A549 (cell line): ENCODE measurements at regions not wholly inside any gene's neighbourhood (a gene's known extent, or its start where the extent isn't known, plus 50 kb on each side); places are given as distances from the start of the nearest gene placed in this dataset.

Experiments
- ATAC-seq, 2 experiments: fragments of 200-7000 bp in 1 of 2; fragments of >200 bp in 1 of 2; cut with Nextera tagmentation in 1 of 2; cut with Tn5 transposase in 1 of 2; 3 replicates each; pipeline versions ENCODE4 v1.8.0 to v1.9.1; 2018 to 2020; ENCODE audit warnings: mild to moderate bottlenecking in 1 of 2, moderate library complexity in 1 of 2
- CTCF ChIA-PET: fragments of 300-600 bp; sonication (Branson Sonifier 250); formaldehyde crosslinking; extraction: SDS; loops from one replicate; lab custom pipeline; 2021; ENCODE audit warnings: antibody characterized with exemption, inconsistent platforms; lab: Yijun Ruan, JAX
- POLR2A ChIA-PET: fragments of 350-600 bp; formaldehyde crosslinking; extraction: SDS; loops from one replicate; lab custom pipeline; 2021; ENCODE audit warnings: antibody characterized with exemption, inconsistent platforms; lab: Yijun Ruan, JAX
- DNase-seq, 2 experiments: peaks; one replicate each; pipeline versions ENCODE4 v3.0.0 to v3.0.0-alpha.2; 2011 to 2016; ENCODE audit warnings: low read depth in 1 of 2, low spot score in 1 of 2
- FAIRE-seq: peaks from 2 replicates; lab custom pipeline; 2011; peaks lifted over from hg19 to GRCh38; lab: Jason Lieb, UNC
- H3K27ac ChIP-seq, 2 experiments: fragments of >200 bp; sonication (Bioruptor Twin); formaldehyde crosslinking; 3 replicates each; pipeline ENCODE4 v1.5.1; 2016 to 2017
- H3K4me1 ChIP-seq: fragments of >200 bp; sonication (Bioruptor Twin); formaldehyde crosslinking; 3 replicates; pipeline ENCODE4 v1.6.1; 2016
- H3K4me2 ChIP-seq: fragments of >200 bp; sonication (Bioruptor Twin); formaldehyde crosslinking; 3 replicates; pipeline ENCODE4 v1.6.1; 2016
- H3K4me3 ChIP-seq: fragments of >200 bp; sonication (Bioruptor Twin); formaldehyde crosslinking; 3 replicates; pipeline ENCODE4 v1.5.1; 2016
- H3K9me3 ChIP-seq: fragments of >200 bp; sonication (Bioruptor Twin); formaldehyde crosslinking; 3 replicates; pipeline ENCODE4 v1.6.1; 2016
- BHLHE40 ChIP-seq: IDR thresholded peaks from 2 replicates; pipeline ENCODE4 v1.6.1; 2012; ENCODE audit warnings: low read depth, low read length, inconsistent platforms
- CBX8 ChIP-seq: fragments of 200-600 bp; sonication (generic); IDR thresholded peaks from 2 replicates; pipeline ENCODE4 v1.6.1; 2016
- EHF ChIP-seq: fragments of 250-450 bp; sonication (Bioruptor Pico); IDR thresholded peaks from 2 replicates; pipeline ENCODE4 v1.5.0; 2020; ENCODE audit warnings: mild to moderate bottlenecking
- FOXS1 ChIP-seq: fragments of 250-450 bp; sonication (Bioruptor Pico); IDR thresholded peaks from 2 replicates; pipeline ENCODE4 v1.5.0; 2020; ENCODE audit warnings: mild to moderate bottlenecking, moderate library complexity
- HMGXB4 ChIP-seq: fragments of 250-450 bp; sonication (Bioruptor Pico); IDR thresholded peaks from 2 replicates; pipeline ENCODE4 v1.5.0; 2021; ENCODE audit warnings: mild to moderate bottlenecking, moderate library complexity, borderline replicate concordance
- HOXB13 ChIP-seq: fragments of 250-450 bp; sonication (Bioruptor Pico); IDR thresholded peaks from 2 replicates; pipeline ENCODE4 v1.5.0; 2020; ENCODE audit warnings: low read depth, mild to moderate bottlenecking, moderate library complexity
- JUN ChIP-seq, 2 experiments: fragments of >200 bp; sonication (Bioruptor Twin); formaldehyde crosslinking; IDR thresholded peaks; 2 replicates in 1 of 2; 3 replicates in 1 of 2; pipeline ENCODE4 v1.6.1; 2016 to 2017
- KDM1A ChIP-seq: fragments of 200-600 bp; sonication (generic); IDR thresholded peaks from 2 replicates; pipeline ENCODE4 v1.6.1; 2016; ENCODE audit warnings: low read depth, mild to moderate bottlenecking
- MAX ChIP-seq: IDR thresholded peaks from 2 replicates; pipeline ENCODE4 v1.6.1; 2012
- MYC ChIP-seq: IDR thresholded peaks from 2 replicates; pipeline ENCODE4 v1.6.1; 2012; ENCODE audit warnings: mild to moderate bottlenecking, inconsistent platforms, low read length, improper control_type of control experiment, borderline replicate concordance
- NPAS2 ChIP-seq: fragments of 250-450 bp; sonication (Bioruptor Pico); IDR thresholded peaks from 2 replicates; pipeline ENCODE4 v1.8.0; 2022; ENCODE audit warnings: mild to moderate bottlenecking, moderate library complexity, borderline replicate concordance
- PBX3 ChIP-seq: IDR thresholded peaks from 2 replicates; pipeline ENCODE4 v1.6.1; 2012
- PHF8 ChIP-seq: fragments of 200-600 bp; sonication (generic); IDR thresholded peaks from 2 replicates; pipeline ENCODE4 v1.6.1; 2016; ENCODE audit warnings: low read depth, mild to moderate bottlenecking, antibody characterized with exemption, moderate library complexity, borderline replicate concordance
- POLR2A ChIP-seq: IDR thresholded peaks from 2 replicates; pipeline ENCODE4 v1.6.1; 2012; ENCODE audit warnings: mild to moderate bottlenecking, low read length
- RARB ChIP-seq: fragments of 250-450 bp; sonication (Bioruptor Pico); IDR thresholded peaks from 2 replicates; pipeline ENCODE4 v1.8.0; 2021; ENCODE audit warnings: mild to moderate bottlenecking, moderate library complexity
- SREBF2 ChIP-seq: fragments of 450-650 bp; IDR thresholded peaks from 2 replicates; pipeline ENCODE4 v1.6.1; 2014; ENCODE audit warnings: mild to moderate bottlenecking, moderate library complexity
- TFCP2L1 ChIP-seq: fragments of 250-450 bp; sonication (Bioruptor Pico); IDR thresholded peaks from 2 replicates; pipeline ENCODE4 v1.5.0; 2021; ENCODE audit warnings: mild to moderate bottlenecking
- TP53 ChIP-seq: fragments of 250-450 bp; sonication (Bioruptor Pico); IDR thresholded peaks from 2 replicates; pipeline ENCODE4 v1.5.0; 2021; ENCODE audit warnings: mild to moderate bottlenecking, moderate library complexity
- WGBS: methylation state at CpG from one replicate; pipeline ENCODE4 v1.1.6; 2017; ENCODE audit errors: missing lambda C conversion rate; 5-methylcytosine and 5-hydroxymethylcytosine counted together
- TF ChIP-seq, protein P1 (sequence below): fragments of >200 bp; sonication (Bioruptor Twin); formaldehyde crosslinking; IDR thresholded peaks from 3 replicates; pipeline ENCODE4 v1.5.1; 2016
- TF ChIP-seq, protein P2 (sequence below): IDR thresholded peaks from 2 replicates; pipeline ENCODE4 v1.6.1; 2012; ENCODE audit warnings: low read depth, borderline replicate concordance
- TF ChIP-seq, protein P3 (sequence below): fragments of 150-350 bp; IDR thresholded peaks from 2 replicates; pipeline ENCODE4 v1.6.1; 2014; ENCODE audit warnings: low read depth, mild to moderate bottlenecking, low read length
- TF ChIP-seq, protein P4 (sequence below): fragments of 450-650 bp; IDR thresholded peaks from 2 replicates; pipeline ENCODE4 v1.6.1; 2014; ENCODE audit warnings: antibody characterized with exemption

GRCh38 chr20:39282619-39283092 is 320.5 kb downstream of the DHX35 start:
- ATAC-seq, result no peak
- WGBS, result 36% methylated on average over 8 of the region's 10 CpGs
- FAIRE-seq, result no peak
- H3K27ac ChIP-seq, result no peak overlapping the region
- POLR2A ChIA-PET, result no interaction called here
- TF ChIP-seq KDM1A (no peak), PHF8 (no peak), MAX (no peak), RARB (no peak), EHF (CRISPR knock-in tag) (no peak), SREBF2 (no peak), CBX8 (no peak), PBX3 (no peak)
- TF ChIP-seq, protein P1, sequence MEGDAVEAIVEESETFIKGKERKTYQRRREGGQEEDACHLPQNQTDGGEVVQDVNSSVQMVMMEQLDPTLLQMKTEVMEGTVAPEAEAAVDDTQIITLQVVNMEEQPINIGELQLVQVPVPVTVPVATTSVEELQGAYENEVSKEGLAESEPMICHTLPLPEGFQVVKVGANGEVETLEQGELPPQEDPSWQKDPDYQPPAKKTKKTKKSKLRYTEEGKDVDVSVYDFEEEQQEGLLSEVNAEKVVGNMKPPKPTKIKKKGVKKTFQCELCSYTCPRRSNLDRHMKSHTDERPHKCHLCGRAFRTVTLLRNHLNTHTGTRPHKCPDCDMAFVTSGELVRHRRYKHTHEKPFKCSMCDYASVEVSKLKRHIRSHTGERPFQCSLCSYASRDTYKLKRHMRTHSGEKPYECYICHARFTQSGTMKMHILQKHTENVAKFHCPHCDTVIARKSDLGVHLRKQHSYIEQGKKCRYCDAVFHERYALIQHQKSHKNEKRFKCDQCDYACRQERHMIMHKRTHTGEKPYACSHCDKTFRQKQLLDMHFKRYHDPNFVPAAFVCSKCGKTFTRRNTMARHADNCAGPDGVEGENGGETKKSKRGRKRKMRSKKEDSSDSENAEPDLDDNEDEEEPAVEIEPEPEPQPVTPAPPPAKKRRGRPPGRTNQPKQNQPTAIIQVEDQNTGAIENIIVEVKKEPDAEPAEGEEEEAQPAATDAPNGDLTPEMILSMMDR, result no peak
- TF ChIP-seq, all 56 proteins: peak for 0
- no peak for DNase-seq
- Histone ChIP-seq H3K9me3 (no peaks in the 10 kb centered on the region), H3K4me2 (no peak overlapping the region), H3K4me1 (no peaks in the 10 kb centered on the region), H3K4me3 (no peak overlapping the region)
- CTCF ChIA-PET, result interaction anchor here (1.8 to 2.1 kb wide), 2 partner anchors 14 to 18 kb away, joined by 3 to 8 read pairs; no protein-coding TSS in a partner anchor

- H3K4me1 ChIP-seq, result no peaks in the 10 kb centered on the region
- DNase-seq (no peak), ATAC-seq (no peak), FAIRE-seq (no peak)
- POLR2A ChIA-PET, result no interaction called here
- TF ChIP-seq BHLHE40 (no peak), TP53 (CRISPR knock-in tag) (no peak), JUN (IDR thresholded peaks at IDR 0.05) (no peak), POLR2A (no peak), MAX (no peak), FOXS1 (CRISPR knock-in tag) (no peak), HOXB13 (CRISPR knock-in tag) (no peak), NPAS2 (CRISPR knock-in tag) (no peak), TFCP2L1 (CRISPR knock-in tag) (no peak), MYC (no peak), HMGXB4 (no peak), CBX8 (no peak)
- TF ChIP-seq, protein P2, sequence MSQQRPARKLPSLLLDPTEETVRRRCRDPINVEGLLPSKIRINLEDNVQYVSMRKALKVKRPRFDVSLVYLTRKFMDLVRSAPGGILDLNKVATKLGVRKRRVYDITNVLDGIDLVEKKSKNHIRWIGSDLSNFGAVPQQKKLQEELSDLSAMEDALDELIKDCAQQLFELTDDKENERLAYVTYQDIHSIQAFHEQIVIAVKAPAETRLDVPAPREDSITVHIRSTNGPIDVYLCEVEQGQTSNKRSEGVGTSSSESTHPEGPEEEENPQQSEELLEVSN, result no peak
- TF ChIP-seq, protein P3, sequence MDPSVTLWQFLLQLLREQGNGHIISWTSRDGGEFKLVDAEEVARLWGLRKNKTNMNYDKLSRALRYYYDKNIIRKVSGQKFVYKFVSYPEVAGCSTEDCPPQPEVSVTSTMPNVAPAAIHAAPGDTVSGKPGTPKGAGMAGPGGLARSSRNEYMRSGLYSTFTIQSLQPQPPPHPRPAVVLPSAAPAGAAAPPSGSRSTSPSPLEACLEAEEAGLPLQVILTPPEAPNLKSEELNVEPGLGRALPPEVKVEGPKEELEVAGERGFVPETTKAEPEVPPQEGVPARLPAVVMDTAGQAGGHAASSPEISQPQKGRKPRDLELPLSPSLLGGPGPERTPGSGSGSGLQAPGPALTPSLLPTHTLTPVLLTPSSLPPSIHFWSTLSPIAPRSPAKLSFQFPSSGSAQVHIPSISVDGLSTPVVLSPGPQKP, result no peak
- TF ChIP-seq, protein P4, sequence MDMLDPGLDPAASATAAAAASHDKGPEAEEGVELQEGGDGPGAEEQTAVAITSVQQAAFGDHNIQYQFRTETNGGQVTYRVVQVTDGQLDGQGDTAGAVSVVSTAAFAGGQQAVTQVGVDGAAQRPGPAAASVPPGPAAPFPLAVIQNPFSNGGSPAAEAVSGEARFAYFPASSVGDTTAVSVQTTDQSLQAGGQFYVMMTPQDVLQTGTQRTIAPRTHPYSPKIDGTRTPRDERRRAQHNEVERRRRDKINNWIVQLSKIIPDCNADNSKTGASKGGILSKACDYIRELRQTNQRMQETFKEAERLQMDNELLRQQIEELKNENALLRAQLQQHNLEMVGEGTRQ, result no peak
- no peaks in the 10 kb centered on the region for H3K9me3 ChIP-seq
- WGBS, result 30% methylated on average over 3 of the region's 3 CpGs
- CTCF ChIA-PET, result interaction anchor here (1.1 kb wide), 2 partner anchors 12 to 16 kb away, joined by 3 to 4 read pairs; no protein-coding TSS in a partner anchor
- no peak overlapping the region for H3K4me3 ChIP-seq
- H3K27ac ChIP-seq, result no peak overlapping the region
- H3K4me2 ChIP-seq, result no peak overlapping the region
Measured at GRCh38 chr20:39280875-39281274, 318.7 kb downstream of the DHX35 start.
